ENCODE measurements at regions not wholly inside any gene's neighbourhood (a gene's known extent, or its start where the extent isn't known, plus 50 kb on each side); places are given as distances from the start of the nearest gene placed in this dataset.

- no peak for DNase-seq
- intact Hi-C loops (cut with DNase I; ENCODE audit: low total_unique reads) = no loop called here
These were observed 110.4 kb upstream of the PARD3B start for GRCh38 chr2:204434660-204435462.

GRCh38 chr2:204436230-204436629, 109.0 kb upstream of the PARD3B start:
- DNase-seq = no peak
- Histone ChIP-seq H3K27me3 (no peaks in the 10 kb centered on the region), H3K4me1 (no peaks in the 10 kb centered on the region), H3K27ac (no peak overlapping the region), H3K36me3 (no peaks in the 10 kb centered on the region), H3K9me3 (no peaks in the 10 kb centered on the region), H3K4me3 (no peak overlapping the region)
- intact Hi-C loops (cut with DNase I; ENCODE audit: low total_unique reads) = no loop called here
- TF ChIP-seq CTCF (IDR thresholded peaks at IDR 0.05) = no peak
- no peak for TF ChIP-seq POLR2A (IDR thresholded peaks at IDR 0.05)

More at GRCh38 chr2:204434660-204435462, 110.4 kb upstream of the PARD3B start:
- Histone ChIP-seq H3K27ac (no peak overlapping the region), H3K27me3 (no peaks in the 10 kb centered on the region), H3K9me3 (no peaks in the 10 kb centered on the region), H3K4me3 (no peak overlapping the region), H3K4me1 (no peaks in the 10 kb centered on the region), H3K36me3 (no peaks in the 10 kb centered on the region)
- no peak for TF ChIP-seq CTCF (IDR thresholded peaks at IDR 0.05)
- TF ChIP-seq POLR2A (IDR thresholded peaks at IDR 0.05) = no peak

- H3K4me3 ChIP-seq = no peak overlapping the region
- no peak overlapping the region for H3K27ac ChIP-seq
- H3K9me3 ChIP-seq = no peaks in the 10 kb centered on the region
- no peaks in the 10 kb centered on the region for H3K27me3 ChIP-seq
- H3K4me1 ChIP-seq = no peaks in the 10 kb centered on the region
- intact Hi-C loops (cut with DNase I; ENCODE audit: low total_unique reads) = no loop called here
- TF ChIP-seq CTCF (IDR thresholded peaks at IDR 0.05) = no peak
- no peak for TF ChIP-seq POLR2A (IDR thresholded peaks at IDR 0.05)
- no peaks in the 10 kb centered on the region for H3K36me3 ChIP-seq
- DNase-seq = no peak
These were observed 107.9 kb upstream of the PARD3B start for GRCh38 chr2:204437408-204437807.

- Histone ChIP-seq H3K4me1 (no peaks in the 10 kb centered on the region), H3K9me3 (no peaks in the 10 kb centered on the region), H3K4me3 (no peak overlapping the region), H3K27me3 (no peaks in the 10 kb centered on the region), H3K27ac (no peak overlapping the region), H3K36me3 (no peaks in the 10 kb centered on the region)
- DNase-seq = no peak
- intact Hi-C loops (cut with DNase I; ENCODE audit: low total_unique reads) = no loop called here
- no peak for TF ChIP-seq POLR2A (IDR thresholded peaks at IDR 0.05)
These were observed 107.2 kb upstream of the PARD3B start for GRCh38 chr2:204437815-204438756.

GRCh38 chr2:204441316-204441715, 104.0 kb upstream of the PARD3B start:
- H3K4me1 ChIP-seq = no peaks in the 10 kb centered on the region
- H3K4me3 ChIP-seq = no peak overlapping the region
- no peak for TF ChIP-seq CTCF (IDR thresholded peaks at IDR 0.05)
- no peak for TF ChIP-seq POLR2A (IDR thresholded peaks at IDR 0.05)
- H3K9me3 ChIP-seq = no peaks in the 10 kb centered on the region
- H3K27me3 ChIP-seq = no peaks in the 10 kb centered on the region
- intact Hi-C loops (cut with DNase I; ENCODE audit: low total_unique reads) = no loop called here
- H3K27ac ChIP-seq = no peak overlapping the region
- H3K36me3 ChIP-seq = no peaks in the 10 kb centered on the region
- no peak for DNase-seq

Measured in uterus (tissue), 3 donors.